IMR-90 (cell line): ENCODE measurements at regions not wholly inside any gene's neighbourhood (a gene's known extent, or its start where the extent isn't known, plus 50 kb on each side); places are given as distances from the start of the nearest gene placed in this dataset.

Experiments used
- ATAC-seq: fragments of 200-7000 bp; cut with Tn5 transposase; 2 replicates; pipeline ENCODE4 v1.9.1; 2020; ENCODE audit warnings: low read depth, mild to moderate bottlenecking, moderate library complexity
- BruUV-seq: library from RNA; stranded (reverse); fragments of 400-500 nt; replicated peaks from 2 replicates; lab custom pipeline; 2021; lab: Mats Ljungman, UMichigan
- CTCF ChIA-PET: fragments of 300-600 bp; formaldehyde crosslinking; extraction: SDS; loops from one replicate; lab custom pipeline; 2021; ENCODE audit warnings: antibody characterized with exemption; lab: Yijun Ruan, JAX
- POLR2A ChIA-PET: fragments of 300-600 bp; sonication (Branson Sonifier 250); formaldehyde crosslinking; loops from one replicate; lab custom pipeline; 2022; ENCODE audit warnings: antibody characterized with exemption; ENCODE audit not compliant: unreplicated experiment; lab: Charles Lee
- DNase-seq: peaks from one replicate; pipeline ENCODE4 v3.0.0; 2013
- H2AFZ ChIP-seq: replicated peaks from 2 replicates; pipeline ENCODE3; 2013; ENCODE audit warnings: low read length, mild to moderate bottlenecking; ENCODE audit not compliant: poor library complexity
- H2AK5ac ChIP-seq: 2 replicates; pipeline ENCODE4 v1.6.1; 2013; ENCODE audit warnings: low read depth, low read length, inconsistent platforms
- H2AK9ac ChIP-seq: replicated peaks from 2 replicates; pipeline ENCODE3; 2013; ENCODE audit warnings: mild to moderate bottlenecking, low read depth, low read length, moderate library complexity; ENCODE audit not compliant: poor library complexity
- H2BK120ac ChIP-seq: 2 replicates; pipeline ENCODE4 v1.6.1; 2013; ENCODE audit warnings: low read depth, low read length, inconsistent platforms
- H2BK15ac ChIP-seq: 3 replicates; pipeline ENCODE4 v1.6.1; 2013; ENCODE audit warnings: low read depth, low read length, inconsistent platforms
- H2BK20ac ChIP-seq: 2 replicates; pipeline ENCODE4 v1.6.1; 2013; ENCODE audit warnings: low read depth, mild to moderate bottlenecking, inconsistent platforms, low read length, moderate library complexity
- H2BK5ac ChIP-seq: 2 replicates; pipeline ENCODE4 v1.6.1; 2013; ENCODE audit warnings: mild to moderate bottlenecking, low read depth, low read length, inconsistent platforms; ENCODE audit not compliant: poor library complexity, severe bottlenecking
- H3K14ac ChIP-seq: replicated peaks from 2 replicates; pipeline ENCODE4 v1.6.1; 2013; ENCODE audit warnings: low read depth, low read length, inconsistent platforms
- H3K18ac ChIP-seq: 2 replicates; pipeline ENCODE4 v1.6.1; 2013; ENCODE audit warnings: low read depth, low read length, control low read depth
- H3K23ac ChIP-seq: 2 replicates; pipeline ENCODE4 v1.6.1; 2013; ENCODE audit warnings: low read depth, low read length, inconsistent platforms
- H3K27ac ChIP-seq: 2 replicates; pipeline ENCODE4 v1.5.1; 2013; ENCODE audit warnings: mild to moderate bottlenecking, control low read depth, low read length; ENCODE audit not compliant: insufficient read depth
- H3K27me3 ChIP-seq: 2 replicates; pipeline ENCODE4 v1.6.1; 2013; ENCODE audit warnings: low read length; ENCODE audit not compliant: control insufficient read depth, insufficient read depth
- H3K36me3 ChIP-seq: 2 replicates; pipeline ENCODE4 v1.6.1; 2013; ENCODE audit warnings: low read length, mixed read lengths; ENCODE audit not compliant: control insufficient read depth, insufficient read depth
- H3K4ac ChIP-seq: 2 replicates; pipeline ENCODE4 v1.6.1; 2013; ENCODE audit warnings: low read depth, low read length, inconsistent platforms
- H3K4me1 ChIP-seq: 2 replicates; pipeline ENCODE4 v1.6.1; 2013; ENCODE audit warnings: low read length, mixed read lengths; ENCODE audit not compliant: control insufficient read depth, insufficient read depth
- H3K4me2 ChIP-seq: 2 replicates; pipeline ENCODE4 v1.6.1; 2013; ENCODE audit warnings: low read depth, mild to moderate bottlenecking, control low read depth, low read length, moderate library complexity
- H3K4me3 ChIP-seq: 2 replicates; pipeline ENCODE4 v1.5.1; 2013; ENCODE audit warnings: low read depth, mild to moderate bottlenecking, control low read depth, low read length, moderate library complexity; ENCODE audit not compliant: insufficient read depth
- H3K56ac ChIP-seq: 2 replicates; pipeline ENCODE4 v1.6.1; 2013; ENCODE audit warnings: low read length, inconsistent platforms; ENCODE audit not compliant: insufficient read depth; ENCODE audit errors: extremely low read depth
- H3K79me1 ChIP-seq, 2 experiments: 2 replicates each; pipeline ENCODE4 v1.6.1; 2013; ENCODE audit warnings: low read length in 2 of 2, inconsistent platforms in 1 of 2, low read depth in 1 of 2
- H3K9ac ChIP-seq: 2 replicates; pipeline ENCODE4 v1.6.1; 2013; ENCODE audit warnings: low read depth, low read length, control low read depth
- H3K9me1 ChIP-seq: 2 replicates; pipeline ENCODE4 v1.6.1; 2013; ENCODE audit warnings: low read length, inconsistent platforms; ENCODE audit not compliant: insufficient read depth
- H3K9me3 ChIP-seq: 2 replicates; pipeline ENCODE4 v1.6.1; 2013; ENCODE audit warnings: low read length; ENCODE audit not compliant: control insufficient read depth, insufficient read depth
- H4K20me1 ChIP-seq: 2 replicates; pipeline ENCODE4 v1.6.1; 2013; ENCODE audit warnings: low read length, inconsistent platforms; ENCODE audit not compliant: insufficient read depth
- H4K5ac ChIP-seq: 2 replicates; pipeline ENCODE4 v1.6.1; 2013; ENCODE audit warnings: mild to moderate bottlenecking, low read depth, low read length, control low read depth
- H4K8ac ChIP-seq, 2 experiments: 2 replicates each; pipeline ENCODE4 v1.6.1; 2013; ENCODE audit warnings: low read depth in 2 of 2, low read length in 2 of 2, control low read depth in 1 of 2, inconsistent platforms in 1 of 2
- H4K91ac ChIP-seq: 2 replicates; pipeline ENCODE4 v1.6.1; 2013; ENCODE audit warnings: low read depth, low read length, inconsistent platforms; ENCODE audit not compliant: insufficient read depth
- BHLHE40 ChIP-seq: fragments of 150-350 bp; IDR thresholded peaks from 2 replicates; pipeline ENCODE4 v1.6.1; 2016; ENCODE audit warnings: mild to moderate bottlenecking, low read depth, low read length
- CEBPB ChIP-seq: IDR thresholded peaks from 2 replicates; pipeline ENCODE4 v1.6.1; 2012; ENCODE audit warnings: low read depth, low read length, improper control_type of control experiment
- CHD1 ChIP-seq: IDR thresholded peaks from 2 replicates; pipeline ENCODE4 v1.6.1; 2012; ENCODE audit warnings: low read depth, low read length, improper control_type of control experiment
- FOS ChIP-seq: fragments of 150-350 bp; IDR thresholded peaks from 2 replicates; pipeline ENCODE4 v1.6.1; 2016; ENCODE audit warnings: low read depth, low read length
- MAFK ChIP-seq: IDR thresholded peaks from 2 replicates; pipeline ENCODE4 v1.6.1; 2012; ENCODE audit warnings: low read depth, low read length, improper control_type of control experiment
- MAZ ChIP-seq: IDR thresholded peaks from 2 replicates; pipeline ENCODE4 v1.6.1; 2012; ENCODE audit warnings: low read depth, mild to moderate bottlenecking, low read length, improper control_type of control experiment, moderate library complexity, borderline replicate concordance
- MXI1 ChIP-seq: IDR thresholded peaks from 2 replicates; pipeline ENCODE4 v1.6.1; 2012; ENCODE audit warnings: low read depth, mild to moderate bottlenecking, low read length, moderate library complexity, borderline replicate concordance
- NFE2L2 ChIP-seq: fragments of 150-350 bp; IDR thresholded peaks from 2 replicates; pipeline ENCODE4 v1.6.1; 2016; ENCODE audit warnings: low read depth, mild to moderate bottlenecking, low read length
- RAD21 ChIP-seq: IDR thresholded peaks from 2 replicates; pipeline ENCODE4 v1.6.1; 2012; ENCODE audit warnings: low read length, improper control_type of control experiment
- RFX5 ChIP-seq: IDR thresholded peaks from 2 replicates; pipeline ENCODE4 v1.8.0; 2012; ENCODE audit warnings: low read depth, mild to moderate bottlenecking, low read length, moderate library complexity
- SMC3 ChIP-seq: fragments of 150-350 bp; IDR thresholded peaks from 2 replicates; pipeline ENCODE4 v1.6.1; 2016; ENCODE audit warnings: low read depth, mild to moderate bottlenecking, antibody characterized with exemption, low read length, moderate library complexity
- WGBS, 2 experiments: methylation state at CpG; one replicate each; pipeline versions ENCODE4 v1.1.5 to v1.1.7; 2013; ENCODE audit warnings: missing lambda C conversion rate in 2 of 2; ENCODE audit not compliant: insufficient read length in 1 of 2; ENCODE audit errors: extremely low coverage in 2 of 2; 5-methylcytosine and 5-hydroxymethylcytosine counted together
- dilution Hi-C: fragments of 300-500 bp; cut with HindIII; formaldehyde crosslinking; loops from one replicate; pipeline ENCODE4 v1.14.3; 2018; ENCODE audit warnings: low sequenced_read_pairs; ENCODE audit not compliant: unreplicated experiment
- in situ Hi-C: fragments of 300-500 bp; cut with MboI; formaldehyde crosslinking; loops from 3 replicates; pipeline ENCODE4 v1.14.3; 2019; ENCODE audit warnings: low sequenced_read_pairs, inconsistent platforms, mixed read lengths
- intact Hi-C: fragments of 100-400 bp; cut with micrococcal nuclease; formaldehyde crosslinking; loops from 2 replicates; pipeline ENCODE4 v1.10.0; 2022
- TF ChIP-seq, protein P1 (sequence below): conservative IDR thresholded peaks from 2 replicates; pipeline ENCODE4 v1.5.1; 2012; ENCODE audit warnings: mild to moderate bottlenecking, low read depth, low read length, improper control_type of control experiment
- TF ChIP-seq, protein P2 (sequence below): fragments of 150-350 bp; IDR thresholded peaks from 2 replicates; pipeline ENCODE4 v1.6.1; 2016; ENCODE audit warnings: low read depth, mild to moderate bottlenecking, low read length, moderate library complexity, borderline replicate concordance
- TF ChIP-seq, protein P3 (sequence below): fragments of 150-350 bp; IDR thresholded peaks from 2 replicates; pipeline ENCODE4 v1.6.1; 2017; ENCODE audit warnings: mild to moderate bottlenecking, antibody characterized with exemption, low read length, low read depth

DNA sequence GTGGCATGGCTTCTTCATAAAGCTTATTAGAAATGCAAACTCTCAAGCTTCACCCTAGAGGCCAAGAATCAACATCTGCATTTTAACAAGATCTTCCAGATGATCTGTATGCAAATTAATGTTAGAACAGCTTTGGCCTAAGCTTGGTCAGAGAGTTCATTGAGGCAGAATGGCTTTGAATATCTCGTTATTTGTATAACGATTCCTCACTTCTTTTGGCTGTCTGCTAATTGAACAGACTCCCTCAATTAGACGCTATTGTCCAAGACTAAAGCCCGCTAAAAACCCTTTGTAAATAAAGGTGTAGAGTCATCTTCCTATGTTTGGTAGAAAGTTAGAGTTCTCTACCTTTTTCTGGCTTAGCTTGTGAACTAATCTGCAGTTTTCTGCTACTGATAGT lies 1453.7 kb downstream of the CDH8 start:
- in situ Hi-C loops: no loop called here
- BruUV-seq: no TSS peak
- WGBS, 2 experiments: no CpG with 5 or more reads among the region's 4 CpGs

More for the DNA sequence above, 1453.7 kb downstream of the CDH8 start:
- Histone ChIP-seq H2AK9ac (no peak overlapping the region), H4K8ac (no peak overlapping the region), H3K4me2 (no peak overlapping the region), H3K18ac (no peak overlapping the region), H3K79me1 (no peaks in the 10 kb centered on the region), H2BK5ac (no peak overlapping the region), H3K4me3 (no peak overlapping the region), H2AFZ (no peak overlapping the region), H2BK15ac (no peak overlapping the region), H3K36me3 (no peaks in the 10 kb centered on the region), H4K91ac (no peak overlapping the region), H3K27me3 (no peaks in the 10 kb centered on the region), H2AK5ac (no peak overlapping the region), H3K56ac (no peak overlapping the region), H3K23ac (no peak overlapping the region), H3K9me1 (no peaks in the 10 kb centered on the region), H2BK120ac (no peak overlapping the region), H3K9ac (no peak overlapping the region), H4K20me1 (no peaks in the 10 kb centered on the region), H4K5ac (no peak overlapping the region), H3K9me3 (peaks cover 3% of the 10 kb centered on the region; the same call in 1 of the 2 replicates), H3K14ac (no peak overlapping the region), H3K27ac (no peak overlapping the region), H2BK20ac (no peak overlapping the region), H3K4ac (no peak overlapping the region), H3K4me1 (no peaks in the 10 kb centered on the region)
- dilution Hi-C loops: no loop called here
- no peak for TF ChIP-seq CEBPB
- TF ChIP-seq SMC3: no peak
- TF ChIP-seq RAD21: no peak
- no peak for TF ChIP-seq BHLHE40
- no peak for TF ChIP-seq RFX5
- no peak for TF ChIP-seq CHD1
- TF ChIP-seq MXI1: no peak
- no peak for TF ChIP-seq MAZ
- TF ChIP-seq NFE2L2: no peak
- TF ChIP-seq, protein P1, sequence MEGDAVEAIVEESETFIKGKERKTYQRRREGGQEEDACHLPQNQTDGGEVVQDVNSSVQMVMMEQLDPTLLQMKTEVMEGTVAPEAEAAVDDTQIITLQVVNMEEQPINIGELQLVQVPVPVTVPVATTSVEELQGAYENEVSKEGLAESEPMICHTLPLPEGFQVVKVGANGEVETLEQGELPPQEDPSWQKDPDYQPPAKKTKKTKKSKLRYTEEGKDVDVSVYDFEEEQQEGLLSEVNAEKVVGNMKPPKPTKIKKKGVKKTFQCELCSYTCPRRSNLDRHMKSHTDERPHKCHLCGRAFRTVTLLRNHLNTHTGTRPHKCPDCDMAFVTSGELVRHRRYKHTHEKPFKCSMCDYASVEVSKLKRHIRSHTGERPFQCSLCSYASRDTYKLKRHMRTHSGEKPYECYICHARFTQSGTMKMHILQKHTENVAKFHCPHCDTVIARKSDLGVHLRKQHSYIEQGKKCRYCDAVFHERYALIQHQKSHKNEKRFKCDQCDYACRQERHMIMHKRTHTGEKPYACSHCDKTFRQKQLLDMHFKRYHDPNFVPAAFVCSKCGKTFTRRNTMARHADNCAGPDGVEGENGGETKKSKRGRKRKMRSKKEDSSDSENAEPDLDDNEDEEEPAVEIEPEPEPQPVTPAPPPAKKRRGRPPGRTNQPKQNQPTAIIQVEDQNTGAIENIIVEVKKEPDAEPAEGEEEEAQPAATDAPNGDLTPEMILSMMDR: no peak
- TF ChIP-seq, protein P2, sequence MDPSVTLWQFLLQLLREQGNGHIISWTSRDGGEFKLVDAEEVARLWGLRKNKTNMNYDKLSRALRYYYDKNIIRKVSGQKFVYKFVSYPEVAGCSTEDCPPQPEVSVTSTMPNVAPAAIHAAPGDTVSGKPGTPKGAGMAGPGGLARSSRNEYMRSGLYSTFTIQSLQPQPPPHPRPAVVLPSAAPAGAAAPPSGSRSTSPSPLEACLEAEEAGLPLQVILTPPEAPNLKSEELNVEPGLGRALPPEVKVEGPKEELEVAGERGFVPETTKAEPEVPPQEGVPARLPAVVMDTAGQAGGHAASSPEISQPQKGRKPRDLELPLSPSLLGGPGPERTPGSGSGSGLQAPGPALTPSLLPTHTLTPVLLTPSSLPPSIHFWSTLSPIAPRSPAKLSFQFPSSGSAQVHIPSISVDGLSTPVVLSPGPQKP: no peak
- TF ChIP-seq, protein P3, sequence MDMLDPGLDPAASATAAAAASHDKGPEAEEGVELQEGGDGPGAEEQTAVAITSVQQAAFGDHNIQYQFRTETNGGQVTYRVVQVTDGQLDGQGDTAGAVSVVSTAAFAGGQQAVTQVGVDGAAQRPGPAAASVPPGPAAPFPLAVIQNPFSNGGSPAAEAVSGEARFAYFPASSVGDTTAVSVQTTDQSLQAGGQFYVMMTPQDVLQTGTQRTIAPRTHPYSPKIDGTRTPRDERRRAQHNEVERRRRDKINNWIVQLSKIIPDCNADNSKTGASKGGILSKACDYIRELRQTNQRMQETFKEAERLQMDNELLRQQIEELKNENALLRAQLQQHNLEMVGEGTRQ: no peak
- no peak for TF ChIP-seq FOS
- TF ChIP-seq MAFK: no peak
- DNase-seq: no peak
- POLR2A ChIA-PET: no interaction called here
- ATAC-seq: no peak
- CTCF ChIA-PET: no interaction called here
- intact Hi-C loops: no loop called here
